ENCODE measurements at regions not wholly inside any gene's neighbourhood (a gene's known extent, or its start where the extent isn't known, plus 50 kb on each side); places are given as distances from the start of the nearest gene placed in this dataset.

DNA sequence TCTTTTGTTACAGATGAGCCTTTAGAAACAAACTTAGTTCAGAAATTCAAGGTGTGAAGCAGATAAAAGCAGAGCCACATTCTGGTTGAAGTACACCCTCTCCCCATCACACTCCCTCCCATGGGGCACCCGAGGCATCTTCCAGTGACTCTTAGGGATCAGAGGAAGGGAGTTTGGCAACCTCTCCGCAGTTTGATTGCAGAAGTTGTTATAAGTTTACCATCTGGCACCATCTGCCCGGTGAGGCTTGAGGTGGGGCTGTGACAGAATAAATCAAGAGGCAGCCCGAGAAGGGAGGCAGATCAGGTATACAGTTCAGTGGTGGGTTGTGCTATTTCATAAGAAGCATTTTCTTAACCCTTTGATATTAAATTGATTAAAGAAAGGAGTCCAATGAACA, 458.6 kb upstream of the CLINT1 start:
- TF ChIP-seq, protein P1, sequence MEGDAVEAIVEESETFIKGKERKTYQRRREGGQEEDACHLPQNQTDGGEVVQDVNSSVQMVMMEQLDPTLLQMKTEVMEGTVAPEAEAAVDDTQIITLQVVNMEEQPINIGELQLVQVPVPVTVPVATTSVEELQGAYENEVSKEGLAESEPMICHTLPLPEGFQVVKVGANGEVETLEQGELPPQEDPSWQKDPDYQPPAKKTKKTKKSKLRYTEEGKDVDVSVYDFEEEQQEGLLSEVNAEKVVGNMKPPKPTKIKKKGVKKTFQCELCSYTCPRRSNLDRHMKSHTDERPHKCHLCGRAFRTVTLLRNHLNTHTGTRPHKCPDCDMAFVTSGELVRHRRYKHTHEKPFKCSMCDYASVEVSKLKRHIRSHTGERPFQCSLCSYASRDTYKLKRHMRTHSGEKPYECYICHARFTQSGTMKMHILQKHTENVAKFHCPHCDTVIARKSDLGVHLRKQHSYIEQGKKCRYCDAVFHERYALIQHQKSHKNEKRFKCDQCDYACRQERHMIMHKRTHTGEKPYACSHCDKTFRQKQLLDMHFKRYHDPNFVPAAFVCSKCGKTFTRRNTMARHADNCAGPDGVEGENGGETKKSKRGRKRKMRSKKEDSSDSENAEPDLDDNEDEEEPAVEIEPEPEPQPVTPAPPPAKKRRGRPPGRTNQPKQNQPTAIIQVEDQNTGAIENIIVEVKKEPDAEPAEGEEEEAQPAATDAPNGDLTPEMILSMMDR (IDR thresholded peaks at IDR 0.05), result no peak
- TF ChIP-seq POLR2A (IDR thresholded peaks at IDR 0.05), result no peak
